ENCODE measurements at regions not wholly inside any gene's neighbourhood (a gene's known extent, or its start where the extent isn't known, plus 50 kb on each side); places are given as distances from the start of the nearest gene placed in this dataset.
"Not testable (repeated sequence)": the region's sequence is repeated elsewhere in the genome, so short reads cannot be mapped to it uniquely, and the experiment has no call there.

DNA sequence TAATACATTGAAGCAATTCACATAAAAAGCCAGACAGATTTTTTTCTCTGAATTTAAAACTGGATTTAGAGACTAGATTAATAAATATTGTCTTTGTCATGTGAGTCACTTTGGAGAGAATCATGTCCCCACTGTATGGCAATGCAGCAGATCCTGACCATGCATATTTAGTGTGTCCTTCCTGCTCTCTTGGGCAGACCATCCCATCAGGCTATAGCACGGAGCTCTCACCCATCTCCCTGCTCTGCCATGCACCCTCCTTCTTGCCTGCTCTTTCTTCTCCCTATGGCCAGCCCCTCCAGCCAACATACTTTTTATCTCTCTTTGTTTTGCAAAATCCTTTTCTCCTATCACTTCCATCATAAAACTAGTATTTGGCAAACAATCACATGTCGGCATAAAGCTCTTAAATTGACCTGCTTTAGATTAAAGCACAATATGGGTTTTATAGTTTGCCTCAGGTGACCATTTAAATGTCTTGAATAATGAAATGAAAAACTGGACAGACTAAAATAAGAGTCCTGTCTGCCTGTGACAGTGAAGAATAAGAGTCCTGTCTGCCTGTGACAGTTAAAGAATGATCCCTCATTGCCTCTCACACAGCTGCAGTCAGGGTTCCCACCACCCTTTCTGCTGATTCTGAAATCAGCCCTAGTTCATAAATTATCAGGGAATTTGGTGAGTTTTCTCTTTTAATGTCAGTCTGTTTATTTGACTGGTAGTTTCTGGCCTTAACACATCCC lies 315.0 kb upstream of the PLGLB2 start:
- not testable (repeated sequence) for H3F3A ChIP-seq (ENCODE audit: insufficient read depth, low read length); H4K20me1 ChIP-seq (ENCODE audit: insufficient read depth, low read length); H3K4me3 ChIP-seq (ENCODE audit: low read depth, low read length, poor library complexity, severe bottlenecking); H3K27me3 ChIP-seq (ENCODE audit: insufficient read depth, low read length); H2AFZ ChIP-seq (ENCODE audit: low read length); H3K9me3 ChIP-seq (ENCODE audit: low read length); H3K9me2 ChIP-seq (ENCODE audit: low read depth, low read length); H3K4me2 ChIP-seq (ENCODE audit: low read length); H3K4me1 ChIP-seq (ENCODE audit: insufficient read depth, low read length, severe bottlenecking); H3K27ac ChIP-seq (ENCODE audit: low read depth, low read length, poor library complexity, severe bottlenecking); H3K9ac ChIP-seq (ENCODE audit: low read length); H3K36me3 ChIP-seq (ENCODE audit: insufficient read depth, low read length); H3K79me2 ChIP-seq (ENCODE audit: insufficient read depth, low read length)

DNA sequence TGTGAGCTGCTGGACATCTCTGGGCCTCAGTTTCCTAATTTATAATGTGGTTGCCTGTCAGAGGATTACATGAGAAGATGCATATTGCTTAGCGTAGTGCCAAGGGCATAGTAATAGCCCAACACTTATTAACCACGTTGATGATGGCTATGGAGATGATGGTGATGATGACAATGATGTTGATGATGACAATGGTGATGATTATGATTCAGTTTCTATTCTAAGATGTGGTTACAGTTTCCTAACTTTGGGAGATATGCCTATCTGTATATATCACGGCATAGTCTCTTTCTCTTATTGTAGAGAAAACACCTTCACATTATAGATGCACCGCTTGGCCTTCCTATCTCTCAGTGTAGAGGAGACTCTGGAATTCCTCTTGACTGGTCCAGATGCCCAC lies 311.9 kb upstream of the PLGLB2 start:
- not testable (repeated sequence) for H3F3A ChIP-seq (ENCODE audit: insufficient read depth, low read length); H2AFZ ChIP-seq (ENCODE audit: low read length); H3K79me2 ChIP-seq (ENCODE audit: insufficient read depth, low read length); H3K27me3 ChIP-seq (ENCODE audit: insufficient read depth, low read length); H3K4me3 ChIP-seq (ENCODE audit: low read depth, low read length, poor library complexity, severe bottlenecking); H4K20me1 ChIP-seq (ENCODE audit: insufficient read depth, low read length); H3K4me2 ChIP-seq (ENCODE audit: low read length); H3K9ac ChIP-seq (ENCODE audit: low read length); H3K9me2 ChIP-seq (ENCODE audit: low read depth, low read length); H3K9me3 ChIP-seq (ENCODE audit: low read length); H3K27ac ChIP-seq (ENCODE audit: low read depth, low read length, poor library complexity, severe bottlenecking); H3K4me1 ChIP-seq (ENCODE audit: insufficient read depth, low read length, severe bottlenecking); H3K36me3 ChIP-seq (ENCODE audit: insufficient read depth, low read length)

DNA sequence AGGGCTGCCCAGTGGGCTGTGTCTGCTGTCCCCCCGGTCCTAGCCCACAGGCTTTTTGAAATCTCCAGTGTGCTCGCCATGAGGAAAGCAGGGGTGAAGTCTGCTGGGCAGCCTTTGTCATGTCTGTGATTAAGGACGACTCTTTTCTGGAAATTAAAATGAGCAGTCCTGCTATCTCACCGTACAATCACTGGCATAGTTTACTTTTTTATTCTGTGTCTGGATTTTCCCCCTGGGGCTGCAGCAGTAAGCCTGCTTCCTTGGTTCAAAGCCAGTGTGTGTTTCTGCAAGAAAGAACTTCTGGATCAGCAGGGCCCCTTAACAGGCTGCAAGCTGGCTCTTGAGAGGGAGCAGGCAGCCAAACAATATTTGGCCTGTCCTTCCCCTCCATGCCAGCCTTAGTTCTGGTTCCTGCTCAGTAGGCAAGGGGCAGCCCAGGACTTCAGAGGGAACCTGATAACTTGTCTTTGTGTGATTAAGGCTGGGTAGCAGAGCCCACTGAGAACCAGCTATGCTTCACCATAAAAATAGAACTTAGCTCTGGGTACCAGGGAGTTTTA lies 310.1 kb upstream of the PLGLB2 start:
- not testable (repeated sequence) for H3K79me2 ChIP-seq (ENCODE audit: insufficient read depth, low read length); H3K9ac ChIP-seq (ENCODE audit: low read length); H4K20me1 ChIP-seq (ENCODE audit: insufficient read depth, low read length); H3K9me2 ChIP-seq (ENCODE audit: low read depth, low read length); H3K4me2 ChIP-seq (ENCODE audit: low read length); H2AFZ ChIP-seq (ENCODE audit: low read length); H3F3A ChIP-seq (ENCODE audit: insufficient read depth, low read length); H3K27me3 ChIP-seq (ENCODE audit: insufficient read depth, low read length); H3K4me1 ChIP-seq (ENCODE audit: insufficient read depth, low read length, severe bottlenecking); H3K27ac ChIP-seq (ENCODE audit: low read depth, low read length, poor library complexity, severe bottlenecking); H3K36me3 ChIP-seq (ENCODE audit: insufficient read depth, low read length); H3K9me3 ChIP-seq (ENCODE audit: low read length); H3K4me3 ChIP-seq (ENCODE audit: low read depth, low read length, poor library complexity, severe bottlenecking)

DNA sequence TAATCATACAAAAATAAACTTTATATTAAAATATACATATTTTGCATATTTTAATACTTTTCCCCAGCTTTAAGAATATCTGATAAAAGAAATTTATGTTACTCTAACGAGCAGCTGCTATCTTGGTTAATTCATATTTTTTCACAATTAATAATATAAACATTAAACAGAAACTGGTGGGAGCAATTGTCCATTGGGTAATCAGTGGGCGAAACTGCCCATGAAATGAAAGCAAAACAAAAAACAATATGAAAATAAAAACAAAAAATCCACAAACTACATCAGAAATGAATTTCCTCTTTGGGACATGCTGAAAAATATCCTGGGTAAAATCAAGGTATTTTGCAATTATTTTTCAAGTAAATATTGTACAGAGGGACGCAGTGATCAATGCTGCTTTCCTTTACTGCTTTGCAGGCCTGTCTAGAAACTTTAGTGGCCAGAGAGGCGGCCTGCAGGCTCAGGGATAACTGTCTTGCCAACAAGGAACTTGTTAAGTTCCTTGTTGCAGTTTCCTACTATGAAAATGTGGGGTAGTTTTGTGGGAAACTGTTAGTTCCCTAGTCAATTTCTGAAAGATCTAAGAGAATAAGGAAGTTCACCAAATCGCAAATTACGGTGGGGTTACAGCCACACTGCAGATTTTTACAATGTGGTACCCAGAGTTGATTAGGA lies 309.0 kb upstream of the PLGLB2 start:
- not testable (repeated sequence) for H3K36me3 ChIP-seq (ENCODE audit: insufficient read depth, low read length); H3K4me3 ChIP-seq (ENCODE audit: low read depth, low read length, poor library complexity, severe bottlenecking); H3K27ac ChIP-seq (ENCODE audit: low read depth, low read length, poor library complexity, severe bottlenecking); H3K79me2 ChIP-seq (ENCODE audit: insufficient read depth, low read length); H3F3A ChIP-seq (ENCODE audit: insufficient read depth, low read length); H3K9me3 ChIP-seq (ENCODE audit: low read length); H2AFZ ChIP-seq (ENCODE audit: low read length); H4K20me1 ChIP-seq (ENCODE audit: insufficient read depth, low read length); H3K4me2 ChIP-seq (ENCODE audit: low read length); H3K9me2 ChIP-seq (ENCODE audit: low read depth, low read length); H3K27me3 ChIP-seq (ENCODE audit: insufficient read depth, low read length); H3K9ac ChIP-seq (ENCODE audit: low read length); H3K4me1 ChIP-seq (ENCODE audit: insufficient read depth, low read length, severe bottlenecking)

DNA sequence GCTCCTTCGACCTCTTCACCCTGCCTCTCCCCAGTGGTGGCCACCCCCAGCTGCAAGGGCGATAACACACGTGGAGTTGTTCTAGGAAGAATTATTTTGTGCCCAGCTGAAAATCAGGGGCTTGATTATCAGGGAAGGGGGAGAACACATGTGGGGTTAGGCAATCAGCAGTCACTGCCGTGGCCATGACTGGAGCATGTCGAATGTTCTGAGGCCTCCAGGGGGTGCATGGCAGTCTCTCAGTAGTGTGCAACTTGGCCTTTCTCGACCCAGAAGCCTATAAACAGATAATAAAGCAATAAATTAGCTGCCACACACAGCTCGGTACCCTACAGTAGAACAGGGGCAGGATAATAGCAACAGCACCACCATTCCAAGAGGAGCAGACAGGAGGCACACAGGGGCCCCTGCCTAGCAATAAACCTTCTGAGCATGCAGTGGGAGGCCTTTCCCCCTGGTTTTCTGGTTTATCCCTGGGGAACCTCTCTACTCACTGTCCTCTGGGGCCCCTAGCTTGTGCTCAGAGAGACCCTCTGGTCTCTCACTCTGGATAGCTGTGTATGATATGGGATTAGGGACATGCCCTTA lies 308.2 kb upstream of the PLGLB2 start:
- not testable (repeated sequence) for H3K9me3 ChIP-seq (ENCODE audit: low read length); H3F3A ChIP-seq (ENCODE audit: insufficient read depth, low read length); H3K36me3 ChIP-seq (ENCODE audit: insufficient read depth, low read length); H4K20me1 ChIP-seq (ENCODE audit: insufficient read depth, low read length); H3K4me3 ChIP-seq (ENCODE audit: low read depth, low read length, poor library complexity, severe bottlenecking); H3K9me2 ChIP-seq (ENCODE audit: low read depth, low read length); H3K27me3 ChIP-seq (ENCODE audit: insufficient read depth, low read length); H3K4me2 ChIP-seq (ENCODE audit: low read length); H2AFZ ChIP-seq (ENCODE audit: low read length); H3K4me1 ChIP-seq (ENCODE audit: insufficient read depth, low read length, severe bottlenecking); H3K9ac ChIP-seq (ENCODE audit: low read length); H3K27ac ChIP-seq (ENCODE audit: low read depth, low read length, poor library complexity, severe bottlenecking); H3K79me2 ChIP-seq (ENCODE audit: insufficient read depth, low read length)

DNA sequence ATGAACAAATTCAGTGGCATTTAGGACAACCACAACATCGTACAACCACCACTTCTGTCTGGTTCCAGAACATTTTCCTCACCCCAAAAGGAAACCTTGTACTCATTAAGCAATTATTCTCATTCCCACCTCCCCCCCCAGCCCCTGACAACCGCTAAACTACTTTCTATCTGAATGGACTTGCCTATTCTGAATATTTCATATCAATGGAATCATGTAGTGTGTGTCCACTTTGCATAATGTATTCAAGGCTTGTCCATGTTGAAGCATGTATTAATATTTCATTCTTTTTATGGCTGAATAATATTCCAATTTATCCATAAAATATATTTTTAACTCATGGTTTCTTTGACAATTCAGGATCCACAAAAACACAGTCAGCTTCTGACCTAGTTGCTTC lies 307.2 kb upstream of the PLGLB2 start:
- H3K27me3 ChIP-seq (ENCODE audit: insufficient read depth, low read length); H3K4me1 ChIP-seq (ENCODE audit: insufficient read depth, low read length, severe bottlenecking); H3K27ac ChIP-seq (ENCODE audit: low read depth, low read length, poor library complexity, severe bottlenecking); H3F3A ChIP-seq (ENCODE audit: insufficient read depth, low read length); H3K4me3 ChIP-seq (ENCODE audit: low read depth, low read length, poor library complexity, severe bottlenecking); H4K20me1 ChIP-seq (ENCODE audit: insufficient read depth, low read length); H3K4me2 ChIP-seq (ENCODE audit: low read length); H3K79me2 ChIP-seq (ENCODE audit: insufficient read depth, low read length); H2AFZ ChIP-seq (ENCODE audit: low read length); H3K36me3 ChIP-seq (ENCODE audit: insufficient read depth, low read length); H3K9me3 ChIP-seq (ENCODE audit: low read length); H3K9me2 ChIP-seq (ENCODE audit: low read depth, low read length); H3K9ac ChIP-seq (ENCODE audit: low read length): not testable (repeated sequence)

DNA sequence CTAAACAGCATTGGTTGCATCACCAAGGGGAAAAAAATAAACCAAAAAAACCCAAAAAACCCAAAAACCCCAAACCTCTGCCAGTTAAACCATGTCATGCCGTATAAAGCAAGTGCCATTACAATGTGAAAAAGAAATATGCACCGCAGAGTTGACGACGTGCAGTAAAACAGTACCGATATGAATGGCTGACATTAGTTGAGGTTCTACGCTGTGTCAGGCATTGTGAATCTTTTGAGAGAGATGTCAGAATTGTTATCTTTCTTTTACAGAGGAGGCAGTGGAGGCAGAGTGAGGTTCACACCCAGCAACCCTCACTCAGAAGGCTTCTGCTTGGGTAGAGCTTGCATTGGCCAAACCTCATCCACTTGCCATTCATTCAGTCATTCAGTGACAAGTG lies 306.5 kb upstream of the PLGLB2 start:
- H2AFZ ChIP-seq (ENCODE audit: low read length); H3K36me3 ChIP-seq (ENCODE audit: insufficient read depth, low read length); H3K9me2 ChIP-seq (ENCODE audit: low read depth, low read length); H3K9me3 ChIP-seq (ENCODE audit: low read length); H3K27ac ChIP-seq (ENCODE audit: low read depth, low read length, poor library complexity, severe bottlenecking); H3K4me3 ChIP-seq (ENCODE audit: low read depth, low read length, poor library complexity, severe bottlenecking); H3F3A ChIP-seq (ENCODE audit: insufficient read depth, low read length); H3K79me2 ChIP-seq (ENCODE audit: insufficient read depth, low read length); H3K27me3 ChIP-seq (ENCODE audit: insufficient read depth, low read length); H4K20me1 ChIP-seq (ENCODE audit: insufficient read depth, low read length); H3K4me2 ChIP-seq (ENCODE audit: low read length); H3K9ac ChIP-seq (ENCODE audit: low read length); H3K4me1 ChIP-seq (ENCODE audit: insufficient read depth, low read length, severe bottlenecking): not testable (repeated sequence)
